GM12878 (cell line): ENCODE measurements at regions not wholly inside any gene's neighbourhood (a gene's known extent, or its start where the extent isn't known, plus 50 kb on each side); places are given as distances from the start of the nearest gene placed in this dataset.

Experiments used
- ATAC-seq: fragments of 200-7000 bp; cut with Tn5 transposase; 3 replicates; pipeline ENCODE4 v1.9.1; 2020; ENCODE audit warnings: mild to moderate bottlenecking, moderate library complexity
- BruUV-seq: library from RNA; stranded (reverse); fragments of 400-500 nt; replicated peaks from 2 replicates; lab custom pipeline; 2021; lab: Mats Ljungman, UMichigan
- CTCF ChIA-PET: fragments of 300-600 bp; sonication (Branson Sonifier 250); formaldehyde crosslinking; extraction: SDS; loops from one replicate; lab custom pipeline; 2021; ENCODE audit warnings: inconsistent platforms; lab: Yijun Ruan, JAX
- POLR2A ChIA-PET: fragments of 350-600 bp; formaldehyde crosslinking; extraction: SDS; loops from one replicate; lab custom pipeline; 2021; ENCODE audit warnings: inconsistent platforms; lab: Charles Lee
- RAD21 ChIA-PET: fragments of 300-600 bp; sonication (Branson Sonifier 250); formaldehyde crosslinking; loops from one replicate; lab custom pipeline; 2023; ENCODE audit warnings: antibody characterized with exemption; ENCODE audit not compliant: unreplicated experiment; lab: Charles Lee
- SMC1A ChIA-PET: fragments of 300-600 bp; sonication (Branson Sonifier 250); formaldehyde crosslinking; loops from one replicate; lab custom pipeline; 2023; ENCODE audit not compliant: unreplicated experiment, uncharacterized antibody; lab: Charles Lee
- DNase-seq: peaks from one replicate; pipeline ENCODE4 v3.0.0-alpha.2; 2011; ENCODE audit warnings: low read depth, low spot score
- FAIRE-seq: peaks from 3 replicates; lab custom pipeline; 2011; peaks lifted over from hg19 to GRCh38; lab: Jason Lieb, UNC
- H2AFZ ChIP-seq: 2 replicates; pipeline ENCODE4 v1.6.0; 2011; ENCODE audit warnings: low read depth, low read length, control low read depth; ENCODE audit not compliant: control insufficient read depth
- H3K27ac ChIP-seq: 2 replicates; pipeline ENCODE4 v1.5.1; 2011; ENCODE audit warnings: control low read depth; ENCODE audit not compliant: control insufficient read depth, insufficient read depth
- H3K27me3 ChIP-seq, 2 experiments: replicated peaks in 1 of 2; 2 replicates each; pipeline versions ENCODE4 v1.6.0 to v1.6.1; 2011; ENCODE audit warnings: low read length in 1 of 2; ENCODE audit not compliant: control insufficient read depth in 2 of 2, insufficient read depth in 2 of 2
- H3K36me3 ChIP-seq, 2 experiments: 2 replicates each; pipeline ENCODE4 v1.5.1; 2011; ENCODE audit warnings: low read length in 1 of 2; ENCODE audit not compliant: control insufficient read depth in 2 of 2, insufficient read depth in 2 of 2
- H3K4me1 ChIP-seq: 2 replicates; pipeline ENCODE4 v1.6.1; 2011; ENCODE audit warnings: mild to moderate bottlenecking, low read length, moderate library complexity, mixed read lengths; ENCODE audit not compliant: control insufficient read depth, insufficient read depth
- H3K4me2 ChIP-seq: 2 replicates; pipeline ENCODE4 v1.6.0; 2011; ENCODE audit warnings: control low read depth; ENCODE audit not compliant: control insufficient read depth, insufficient read depth
- H3K4me3 ChIP-seq: fragments of 200-600 bp; sonication (generic); 2 replicates; pipeline ENCODE4 v1.5.1; 2016
- H3K79me2 ChIP-seq: 2 replicates; pipeline ENCODE4 v1.6.0; 2011; ENCODE audit warnings: low read length; ENCODE audit not compliant: control insufficient read depth, insufficient read depth
- H3K9ac ChIP-seq: 2 replicates; pipeline ENCODE4 v1.8.0; 2011; ENCODE audit warnings: low read length, control low read depth, mixed read lengths; ENCODE audit not compliant: control insufficient read depth, insufficient read depth
- H3K9me3 ChIP-seq: replicated peaks from 3 replicates; pipeline ENCODE4 v1.5.1; 2011; ENCODE audit warnings: mild to moderate bottlenecking, low read length; ENCODE audit not compliant: control insufficient read depth, insufficient read depth
- H4K20me1 ChIP-seq: 2 replicates; pipeline ENCODE4 v1.6.0; 2011; ENCODE audit not compliant: control insufficient read depth, insufficient read depth
- STAT3 ChIP-seq: IDR thresholded peaks from 2 replicates; pipeline ENCODE4 v1.6.1; 2011; ENCODE audit warnings: low read depth, low read length, improper control_type of control experiment
- WGBS: methylation state at CpG from one replicate; pipeline ENCODE4 v1.1.6; 2016; ENCODE audit warnings: low lambda C conversion rate; ENCODE audit not compliant: insufficient replicate concordance, insufficient coverage; ENCODE audit errors: missing lambda C conversion rate; 5-methylcytosine and 5-hydroxymethylcytosine counted together
- in situ Hi-C: fragments of 300-500 bp; cut with MboI; formaldehyde crosslinking; loops from 9 replicates; pipeline ENCODE4 v1.14.3; 2018; ENCODE audit warnings: mixed read lengths
- intact Hi-C: fragments of 100-400 bp; cut with micrococcal nuclease; formaldehyde crosslinking; loops from one replicate; pipeline ENCODE4 v1.14.2; 2022; ENCODE audit not compliant: unreplicated experiment
- TF ChIP-seq, protein P1 (sequence below): fragments of 450-650 bp; IDR thresholded peaks from 2 replicates; pipeline ENCODE4 v1.6.1; 2018; ENCODE audit warnings: mild to moderate bottlenecking, low read depth, moderate library complexity; ENCODE audit not compliant: partially characterized antibody
- TF ChIP-seq, protein P2 (sequence below): IDR thresholded peaks from 2 replicates; pipeline ENCODE4 v1.6.1; 2012; ENCODE audit warnings: low read depth, low read length, improper control_type of control experiment

DNA sequence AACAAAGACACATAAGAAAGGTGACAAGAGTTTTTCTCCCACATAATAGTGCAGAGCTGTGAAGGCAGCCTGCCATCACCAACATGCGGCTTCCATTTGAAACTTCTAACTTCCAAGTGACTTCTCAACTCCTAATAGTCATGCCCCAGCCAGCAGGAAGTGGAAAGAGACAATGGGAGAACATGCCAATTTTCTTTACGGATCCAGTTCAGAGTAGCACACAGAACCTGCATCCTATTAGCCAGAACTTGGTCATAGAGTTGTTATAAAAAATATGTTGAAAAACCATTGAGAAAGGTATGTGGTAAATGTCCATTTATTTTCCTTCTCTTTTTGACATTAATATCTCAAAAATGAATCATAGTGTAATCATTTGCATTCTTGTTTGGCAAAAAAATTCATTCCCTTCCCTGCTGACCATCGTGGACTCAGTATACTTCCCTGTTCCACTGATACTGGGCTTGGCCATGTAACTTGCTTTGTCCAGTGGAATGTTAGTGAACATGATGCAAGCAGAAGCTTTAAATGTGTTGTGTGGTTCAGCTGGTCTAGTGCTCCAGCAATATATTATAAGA lies 197.4 kb downstream of the SEC16B start:
- Histone ChIP-seq H3K36me3 (no peaks in the 10 kb centered on the region), H3K4me1 (no peaks in the 10 kb centered on the region), H3K79me2 (no peaks in the 10 kb centered on the region), H2AFZ (no peak overlapping the region), H3K27ac (no peak overlapping the region), H3K27me3 (no peaks in the 10 kb centered on the region), H3K4me3 (no peak overlapping the region), H3K9ac (no peak overlapping the region), H3K4me2 (no peak overlapping the region), H3K9me3 (peaks cover 2% of the 10 kb centered on the region; the same call in 2 of the 3 replicates), H4K20me1 (no peaks in the 10 kb centered on the region)
- intact Hi-C loops (loop anchor here (10.0 kb wide), 1 partner anchor 218 kb away; no protein-coding TSS in a partner anchor), in situ Hi-C loops (no loop called here)
- RAD21 ChIA-PET, result interaction anchor here (1.2 kb wide), 1 partner anchor 180 kb away, joined by 5 read pairs; no protein-coding TSS in a partner anchor
- DNase-seq (no peak), ATAC-seq (no peak), FAIRE-seq (no peak)
- SMC1A ChIA-PET, result interaction anchor here (0.6 to 1.2 kb wide), 3 partner anchors 42 to 141 kb away, joined by 3 read pairs; no protein-coding TSS in a partner anchor
- TF ChIP-seq, protein P1, sequence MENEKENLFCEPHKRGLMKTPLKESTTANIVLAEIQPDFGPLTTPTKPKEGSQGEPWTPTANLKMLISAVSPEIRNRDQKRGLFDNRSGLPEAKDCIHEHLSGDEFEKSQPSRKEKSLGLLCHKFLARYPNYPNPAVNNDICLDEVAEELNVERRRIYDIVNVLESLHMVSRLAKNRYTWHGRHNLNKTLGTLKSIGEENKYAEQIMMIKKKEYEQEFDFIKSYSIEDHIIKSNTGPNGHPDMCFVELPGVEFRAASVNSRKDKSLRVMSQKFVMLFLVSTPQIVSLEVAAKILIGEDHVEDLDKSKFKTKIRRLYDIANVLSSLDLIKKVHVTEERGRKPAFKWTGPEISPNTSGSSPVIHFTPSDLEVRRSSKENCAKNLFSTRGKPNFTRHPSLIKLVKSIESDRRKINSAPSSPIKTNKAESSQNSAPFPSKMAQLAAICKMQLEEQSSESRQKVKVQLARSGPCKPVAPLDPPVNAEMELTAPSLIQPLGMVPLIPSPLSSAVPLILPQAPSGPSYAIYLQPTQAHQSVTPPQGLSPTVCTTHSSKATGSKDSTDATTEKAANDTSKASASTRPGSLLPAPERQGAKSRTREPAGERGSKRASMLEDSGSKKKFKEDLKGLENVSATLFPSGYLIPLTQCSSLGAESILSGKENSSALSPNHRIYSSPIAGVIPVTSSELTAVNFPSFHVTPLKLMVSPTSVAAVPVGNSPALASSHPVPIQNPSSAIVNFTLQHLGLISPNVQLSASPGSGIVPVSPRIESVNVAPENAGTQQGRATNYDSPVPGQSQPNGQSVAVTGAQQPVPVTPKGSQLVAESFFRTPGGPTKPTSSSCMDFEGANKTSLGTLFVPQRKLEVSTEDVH, result no peak
- no peak for TF ChIP-seq STAT3
- TF ChIP-seq, protein P2, sequence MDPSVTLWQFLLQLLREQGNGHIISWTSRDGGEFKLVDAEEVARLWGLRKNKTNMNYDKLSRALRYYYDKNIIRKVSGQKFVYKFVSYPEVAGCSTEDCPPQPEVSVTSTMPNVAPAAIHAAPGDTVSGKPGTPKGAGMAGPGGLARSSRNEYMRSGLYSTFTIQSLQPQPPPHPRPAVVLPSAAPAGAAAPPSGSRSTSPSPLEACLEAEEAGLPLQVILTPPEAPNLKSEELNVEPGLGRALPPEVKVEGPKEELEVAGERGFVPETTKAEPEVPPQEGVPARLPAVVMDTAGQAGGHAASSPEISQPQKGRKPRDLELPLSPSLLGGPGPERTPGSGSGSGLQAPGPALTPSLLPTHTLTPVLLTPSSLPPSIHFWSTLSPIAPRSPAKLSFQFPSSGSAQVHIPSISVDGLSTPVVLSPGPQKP, result no peak
- 7% methylated on average over 3 of the region's 3 CpGs for WGBS
- POLR2A ChIA-PET, result no interaction called here
- CTCF ChIA-PET, result no interaction called here
- no TSS peak for BruUV-seq
